8988T (cell line): ENCODE measurements at regions not wholly inside any gene's neighbourhood (a gene's known extent, or its start where the extent isn't known, plus 50 kb on each side); places are given as distances from the start of the nearest gene placed in this dataset.

Source experiments
- DNase-seq: peaks from one replicate; pipeline ENCODE4 v3.0.0; 2011

DNA sequence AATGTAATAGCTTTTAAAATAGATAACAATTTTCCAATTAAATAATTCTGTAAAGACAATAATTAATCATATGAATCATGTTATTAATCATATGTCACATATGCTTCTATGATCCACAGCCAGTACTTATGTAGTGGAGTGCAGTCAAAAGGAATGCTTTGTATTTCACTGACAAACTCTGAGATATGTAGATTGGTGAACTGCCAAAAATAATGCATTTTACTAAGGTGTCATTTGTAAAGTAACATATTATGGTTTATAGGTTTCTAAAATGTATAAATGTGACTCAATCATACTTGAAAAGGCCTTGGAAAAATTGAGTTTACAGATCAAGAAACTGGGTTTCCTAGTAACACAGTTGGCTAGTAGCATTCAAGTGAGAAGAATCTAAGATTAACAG, 93.8 kb upstream of the KCNH7 start:
- DNase-seq = no peak

DNA sequence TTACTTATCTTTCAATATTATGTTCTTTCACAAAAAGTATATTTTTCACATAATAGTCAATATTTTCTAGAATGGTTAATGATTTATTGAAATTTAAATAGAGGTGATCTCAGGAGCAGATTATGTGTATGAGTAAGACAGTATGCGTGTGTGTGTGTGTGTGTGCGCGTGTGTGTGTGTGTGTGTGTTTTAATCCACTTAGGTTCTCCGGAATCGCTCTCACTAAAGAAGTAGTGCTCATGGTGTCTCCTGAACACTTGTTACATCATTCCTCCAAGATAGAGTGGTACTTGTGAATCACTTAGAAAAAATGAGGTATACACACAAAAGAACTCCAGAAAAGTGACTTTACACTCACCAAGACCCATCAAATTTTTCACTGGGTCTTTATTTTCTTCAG, 91.0 kb upstream of the KCNH7 start:
- DNase-seq = no peak

DNA sequence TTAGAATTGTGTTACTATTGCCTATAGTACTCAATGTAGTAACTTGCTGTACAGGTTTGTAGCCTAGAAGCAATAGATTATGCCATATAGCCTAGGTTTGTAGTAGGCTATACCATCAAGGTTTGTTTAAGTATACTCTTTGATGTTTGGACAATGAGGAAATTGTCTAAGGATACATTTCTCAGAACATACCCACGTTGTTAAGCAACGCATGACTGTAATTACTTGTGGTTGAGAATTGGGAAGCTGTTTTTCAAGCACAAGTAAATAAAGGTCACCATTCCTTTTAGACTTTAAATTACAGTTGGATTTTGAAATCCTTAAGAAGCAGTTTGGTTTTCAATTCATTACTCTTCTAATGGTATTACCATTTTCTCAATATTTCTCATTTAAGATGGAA, 89.8 kb upstream of the KCNH7 start:
- DNase-seq = no peak

GRCh38 chr2:162926907-162927306, 88.3 kb upstream of the KCNH7 start:
- no peak for DNase-seq

DNA sequence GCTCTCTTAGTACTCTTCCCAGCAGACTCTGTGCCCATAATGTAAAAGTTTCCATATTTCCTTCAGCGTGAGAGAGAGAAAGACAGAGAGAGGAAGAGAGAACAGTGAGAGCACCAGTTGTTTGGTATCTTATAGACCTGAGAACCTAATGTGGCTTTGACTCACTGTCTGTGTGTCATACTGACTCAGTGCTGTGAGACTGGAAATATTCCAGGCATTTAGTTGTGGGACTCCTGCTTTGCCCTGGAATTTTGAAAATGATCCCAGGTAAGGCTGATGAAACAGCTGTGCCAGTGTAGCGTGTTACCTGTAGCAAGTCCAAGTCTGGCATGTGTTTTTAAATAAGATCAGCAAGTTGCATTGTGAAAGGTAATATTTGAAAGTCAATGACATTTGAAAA, 87.9 kb upstream of the KCNH7 start:
- no peak for DNase-seq

DNA sequence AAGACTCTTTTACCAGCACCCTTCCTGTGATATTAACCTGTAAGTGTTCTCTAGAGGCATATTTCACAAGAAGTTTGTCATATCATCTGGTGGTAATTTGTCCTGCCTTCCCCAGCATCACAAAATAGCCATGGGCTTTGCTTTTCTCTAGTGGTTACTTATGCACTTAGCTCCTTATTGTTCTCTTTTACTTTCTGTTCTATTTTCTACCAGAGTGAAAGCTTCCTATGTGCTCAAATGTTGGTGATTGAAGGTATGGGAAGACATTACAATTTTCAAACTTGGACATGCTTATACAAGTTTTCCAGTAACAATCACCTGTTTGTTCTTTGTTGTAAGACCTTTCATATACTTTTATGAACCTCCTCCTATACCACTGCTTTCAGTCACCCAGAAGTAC, 87.0 kb upstream of the KCNH7 start:
- no peak for DNase-seq

- no peak for DNase-seq
These were observed 80.5 kb upstream of the KCNH7 start for GRCh38 chr2:162919111-162919510.

DNA sequence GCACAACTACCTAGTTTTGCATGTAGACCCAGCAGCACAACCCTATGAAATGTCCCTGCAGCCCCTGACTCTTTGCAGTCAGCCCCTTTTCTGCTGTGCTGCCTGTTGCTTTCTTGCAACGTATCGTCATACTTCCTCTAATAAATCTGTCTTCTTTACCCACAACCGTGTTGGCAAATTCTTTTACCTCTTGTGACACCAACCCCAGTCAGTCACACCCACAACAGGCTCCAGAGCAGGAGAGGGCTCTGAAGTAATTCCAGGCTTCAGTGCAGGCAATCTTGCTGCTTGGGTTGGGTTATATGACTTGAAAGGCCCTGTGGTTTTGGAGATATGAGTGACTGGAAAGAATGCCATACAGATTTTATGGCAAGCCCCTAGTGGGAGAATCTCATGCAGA, 79.1 kb upstream of the KCNH7 start:
- DNase-seq = no peak

GRCh38 chr2:162916286-162916801, 77.8 kb upstream of the KCNH7 start:
- no peak for DNase-seq

GRCh38 chr2:162915858-162916257, 77.3 kb upstream of the KCNH7 start:
- no peak for DNase-seq

- no peak for DNase-seq
These were observed 75.6 kb upstream of the KCNH7 start for GRCh38 chr2:162914161-162914560.

DNA sequence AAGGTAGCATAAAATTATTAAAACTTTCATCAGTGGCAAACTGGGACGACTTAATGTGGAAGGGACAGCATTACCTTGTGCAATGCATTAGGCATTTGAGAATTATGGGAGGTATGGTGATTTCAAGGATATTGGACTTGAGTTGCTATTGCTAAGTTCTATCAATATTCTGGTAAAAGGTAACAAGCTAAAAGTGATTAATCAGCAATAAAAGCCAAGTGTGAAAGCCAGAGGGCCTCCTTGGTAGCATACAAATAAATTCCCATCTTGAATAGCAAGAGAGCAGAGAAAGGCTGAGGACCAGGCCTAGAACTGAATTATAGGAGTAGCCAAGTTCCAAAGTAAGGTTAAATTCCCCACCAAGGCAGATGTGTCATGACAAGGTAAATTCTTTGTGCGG, 74.2 kb upstream of the KCNH7 start:
- DNase-seq = no peak

DNA sequence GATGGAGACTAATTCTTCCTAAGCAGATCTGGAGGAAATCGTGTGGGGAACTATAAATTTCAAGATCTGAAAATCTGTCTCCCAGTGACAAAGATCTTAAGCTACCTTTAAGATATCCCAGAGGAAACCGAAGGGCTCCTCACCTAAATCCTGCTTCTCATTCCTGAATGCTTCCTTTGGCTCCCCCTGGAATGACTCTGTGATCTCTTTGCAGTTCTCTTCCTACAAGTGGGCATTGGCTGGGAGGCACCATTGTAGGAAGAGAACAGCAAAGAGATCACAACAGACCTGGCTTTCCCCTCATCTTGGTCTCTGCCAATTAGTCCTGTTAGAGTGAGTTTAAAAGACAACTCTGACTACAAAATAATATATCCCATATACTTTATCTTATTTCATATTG, 70.0 kb upstream of the KCNH7 start:
- DNase-seq = no peak

- no peak for DNase-seq
These were observed 52.2 kb upstream of the KCNH7 start for GRCh38 chr2:162890690-162891311.

DNA sequence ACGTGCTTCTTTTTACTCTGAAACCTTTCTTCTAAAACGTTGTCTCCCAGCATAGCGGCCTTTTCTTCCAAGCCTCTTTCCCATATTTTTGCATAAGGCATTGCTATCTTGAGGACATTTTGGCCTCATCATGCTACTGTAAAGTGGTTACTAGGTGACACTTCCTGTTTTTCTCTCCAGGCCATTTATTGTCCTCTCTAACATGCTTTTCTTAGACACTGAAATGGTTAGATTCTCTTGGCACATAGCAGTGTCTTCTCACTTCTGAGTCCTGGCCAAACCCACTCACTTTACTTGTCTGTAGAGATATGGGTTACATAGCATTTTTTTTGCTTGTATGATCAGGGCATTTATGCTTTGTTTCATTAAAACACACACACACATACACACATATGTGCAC, 50.1 kb upstream of the KCNH7 start:
- no peak for DNase-seq
